DMS79 treated with DMSO at 0.1 percent for 48 hours (cell line): ENCODE measurements at regions not wholly inside any gene's neighbourhood (a gene's known extent, or its start where the extent isn't known, plus 50 kb on each side); places are given as distances from the start of the nearest gene placed in this dataset.

Source experiments
- DNase-seq: peaks from one replicate; lab custom pipeline; 2025; lab: John Stamatoyannopoulos, UW

GRCh38 chr10:29397221-29397620 lies 108.4 kb downstream of the LYZL1 start:
- DNase-seq = no peak

- no peak for DNase-seq
These were observed 114.3 kb downstream of the LYZL1 start for GRCh38 chr10:29403208-29403607.

GRCh38 chr10:29407280-29407858 lies 118.5 kb downstream of the LYZL1 start:
- no peak for DNase-seq
